ENCODE measurements at regions not wholly inside any gene's neighbourhood (a gene's known extent, or its start where the extent isn't known, plus 50 kb on each side); places are given as distances from the start of the nearest gene placed in this dataset.
A peak's percentile ranks its signal among the peaks of the same experiment; 100 is the strongest.

- Histone ChIP-seq H3K4me1 (ENCODE audit: control insufficient read depth, insufficient read depth, low read length) (no peaks in the 10 kb centered on the region), H3K9me3 (ENCODE audit: control insufficient read depth in 2 of 2, low read length in 2 of 2) (no peaks in the 10 kb centered on the region), H3K27me3 (ENCODE audit: control insufficient read depth in 1 of 2, insufficient read depth in 2 of 2, low read length in 2 of 2) (peaks cover 0 to 5% of the 10 kb centered on the region in 2 donors), H3K27ac (ENCODE audit: low read length) (no peak overlapping the region), H3K36me3 (ENCODE audit: control insufficient read depth in 2 of 2, insufficient read depth in 2 of 2, low read length in 2 of 2) (no peaks in the 10 kb centered on the region), H3K9ac (ENCODE audit: low read length in 2 of 2) (no peak overlapping the region), H3K4me3 (ENCODE audit: low read length in 2 of 2) (no peak overlapping the region)
Measured at GRCh38 chr16:49216593-49216992, 65.0 kb downstream of the CBLN1 start.

GRCh38 chr16:49213594-49213993 lies 68.0 kb downstream of the CBLN1 start:
- Histone ChIP-seq H3K27ac (ENCODE audit: low read length) (no peak overlapping the region), H3K4me1 (ENCODE audit: control insufficient read depth, insufficient read depth, low read length) (no peaks in the 10 kb centered on the region), H3K36me3 (ENCODE audit: control insufficient read depth in 2 of 2, insufficient read depth in 2 of 2, low read length in 2 of 2) (no peaks in the 10 kb centered on the region), H3K9me3 (ENCODE audit: control insufficient read depth in 2 of 2, low read length in 2 of 2) (no peaks in the 10 kb centered on the region), H3K9ac (ENCODE audit: low read length in 2 of 2) (no peak overlapping the region), H3K27me3 (ENCODE audit: control insufficient read depth in 1 of 2, insufficient read depth in 2 of 2, low read length in 2 of 2) (peaks cover 0 to 2% of the 10 kb centered on the region in 2 donors), H3K4me3 (ENCODE audit: low read length in 2 of 2) (no peak overlapping the region)

- Histone ChIP-seq H3K9me3 (ENCODE audit: control insufficient read depth in 2 of 2, low read length in 2 of 2) (no peaks in the 10 kb centered on the region), H3K4me1 (ENCODE audit: control insufficient read depth, insufficient read depth, low read length) (no peaks in the 10 kb centered on the region), H3K9ac (ENCODE audit: low read length in 2 of 2) (no peak overlapping the region), H3K27me3 (ENCODE audit: control insufficient read depth in 1 of 2, insufficient read depth in 2 of 2, low read length in 2 of 2) (peaks cover 0 to 4% of the 10 kb centered on the region in 2 donors), H3K36me3 (ENCODE audit: control insufficient read depth in 2 of 2, insufficient read depth in 2 of 2, low read length in 2 of 2) (no peaks in the 10 kb centered on the region), H3K27ac (ENCODE audit: low read length) (no peak overlapping the region), H3K4me3 (ENCODE audit: low read length in 2 of 2) (no peak overlapping the region)
Measured at GRCh38 chr16:49204191-49204590, 77.4 kb downstream of the CBLN1 start.

- Histone ChIP-seq H3K4me1 (ENCODE audit: control insufficient read depth, insufficient read depth, low read length) (no peaks in the 10 kb centered on the region), H3K9me3 (ENCODE audit: control insufficient read depth in 2 of 2, low read length in 2 of 2) (no peaks in the 10 kb centered on the region), H3K27ac (ENCODE audit: low read length) (no peak overlapping the region), H3K9ac (ENCODE audit: low read length in 2 of 2) (no peak overlapping the region), H3K36me3 (ENCODE audit: control insufficient read depth in 2 of 2, insufficient read depth in 2 of 2, low read length in 2 of 2) (no peaks in the 10 kb centered on the region), H3K4me3 (ENCODE audit: low read length in 2 of 2) (no peak overlapping the region), H3K27me3 (ENCODE audit: control insufficient read depth in 1 of 2, insufficient read depth in 2 of 2, low read length in 2 of 2) (peaks cover 0 to 4% of the 10 kb centered on the region in 2 donors)
Measured at GRCh38 chr16:49203361-49203760, 78.3 kb downstream of the CBLN1 start.

- Histone ChIP-seq H3K4me3 (ENCODE audit: low read length in 2 of 2) (no peak overlapping the region), H3K36me3 (ENCODE audit: control insufficient read depth in 2 of 2, insufficient read depth in 2 of 2, low read length in 2 of 2) (no peaks in the 10 kb centered on the region), H3K27ac (ENCODE audit: low read length) (no peak overlapping the region), H3K27me3 (ENCODE audit: control insufficient read depth in 1 of 2, insufficient read depth in 2 of 2, low read length in 2 of 2) (peaks cover 0 to 4% of the 10 kb centered on the region in 2 donors), H3K4me1 (ENCODE audit: control insufficient read depth, insufficient read depth, low read length) (no peaks in the 10 kb centered on the region), H3K9ac (ENCODE audit: low read length in 2 of 2) (no peak overlapping the region), H3K9me3 (ENCODE audit: control insufficient read depth in 2 of 2, low read length in 2 of 2) (no peaks in the 10 kb centered on the region)
Measured at GRCh38 chr16:49201118-49201517, 80.5 kb downstream of the CBLN1 start.

- no peak overlapping the region for H3K4me3 ChIP-seq (ENCODE audit: low read length in 2 of 2)
- H3K9ac ChIP-seq (ENCODE audit: low read length in 2 of 2): no peak overlapping the region
- no peaks in the 10 kb centered on the region for H3K4me1 ChIP-seq (ENCODE audit: control insufficient read depth, insufficient read depth, low read length)
- no peaks in the 10 kb centered on the region for H3K9me3 ChIP-seq (ENCODE audit: control insufficient read depth in 2 of 2, low read length in 2 of 2)
- no peaks in the 10 kb centered on the region for H3K36me3 ChIP-seq (ENCODE audit: control insufficient read depth in 2 of 2, insufficient read depth in 2 of 2, low read length in 2 of 2)
- H3K27ac ChIP-seq (ENCODE audit: low read length): no peak overlapping the region
- H3K27me3 ChIP-seq (ENCODE audit: control insufficient read depth in 1 of 2, insufficient read depth in 2 of 2, low read length in 2 of 2): peaks cover 0 to 4% of the 10 kb centered on the region in 2 donors
Measured at GRCh38 chr16:49200223-49200820, 81.3 kb downstream of the CBLN1 start.

GRCh38 chr16:49195237-49195548 lies 86.4 kb downstream of the CBLN1 start:
- Histone ChIP-seq H3K9ac (ENCODE audit: low read length in 2 of 2) (no peak overlapping the region), H3K9me3 (ENCODE audit: control insufficient read depth in 2 of 2, low read length in 2 of 2) (no peaks in the 10 kb centered on the region), H3K4me1 (ENCODE audit: control insufficient read depth, insufficient read depth, low read length) (no peaks in the 10 kb centered on the region), H3K27me3 (ENCODE audit: control insufficient read depth in 1 of 2, insufficient read depth in 2 of 2, low read length in 2 of 2) (no peaks in the 10 kb centered on the region), H3K36me3 (ENCODE audit: control insufficient read depth in 2 of 2, insufficient read depth in 2 of 2, low read length in 2 of 2) (no peaks in the 10 kb centered on the region), H3K27ac (ENCODE audit: low read length) (peak overlapping the region; percentile 11), H3K4me3 (ENCODE audit: low read length in 2 of 2) (no peak overlapping the region)

- H3K27ac ChIP-seq (ENCODE audit: low read length): peak overlapping the region; percentile 11
- no peaks in the 10 kb centered on the region for H3K27me3 ChIP-seq (ENCODE audit: control insufficient read depth in 1 of 2, insufficient read depth in 2 of 2, low read length in 2 of 2)
- no peaks in the 10 kb centered on the region for H3K36me3 ChIP-seq (ENCODE audit: control insufficient read depth in 2 of 2, insufficient read depth in 2 of 2, low read length in 2 of 2)
- no peak overlapping the region for H3K9ac ChIP-seq (ENCODE audit: low read length in 2 of 2)
- H3K4me3 ChIP-seq (ENCODE audit: low read length in 2 of 2): no peak overlapping the region
- no peaks in the 10 kb centered on the region for H3K9me3 ChIP-seq (ENCODE audit: control insufficient read depth in 2 of 2, low read length in 2 of 2)
- no peaks in the 10 kb centered on the region for H3K4me1 ChIP-seq (ENCODE audit: control insufficient read depth, insufficient read depth, low read length)
Measured at GRCh38 chr16:49194537-49195236, 87.0 kb downstream of the CBLN1 start.

GRCh38 chr16:49193596-49193995 lies 88.0 kb downstream of the CBLN1 start:
- Histone ChIP-seq H3K27me3 (ENCODE audit: control insufficient read depth in 1 of 2, insufficient read depth in 2 of 2, low read length in 2 of 2) (no peaks in the 10 kb centered on the region), H3K9me3 (ENCODE audit: control insufficient read depth in 2 of 2, low read length in 2 of 2) (peaks cover 0 to 4% of the 10 kb centered on the region in 2 donors), H3K27ac (ENCODE audit: low read length) (no peak overlapping the region), H3K36me3 (ENCODE audit: control insufficient read depth in 2 of 2, insufficient read depth in 2 of 2, low read length in 2 of 2) (no peaks in the 10 kb centered on the region), H3K4me3 (ENCODE audit: low read length in 2 of 2) (no peak overlapping the region), H3K9ac (ENCODE audit: low read length in 2 of 2) (no peak overlapping the region), H3K4me1 (ENCODE audit: control insufficient read depth, insufficient read depth, low read length) (no peaks in the 10 kb centered on the region)

- Histone ChIP-seq H3K4me3 (ENCODE audit: low read length in 2 of 2) (no peak overlapping the region), H3K36me3 (ENCODE audit: control insufficient read depth in 2 of 2, insufficient read depth in 2 of 2, low read length in 2 of 2) (no peaks in the 10 kb centered on the region), H3K4me1 (ENCODE audit: control insufficient read depth, insufficient read depth, low read length) (no peaks in the 10 kb centered on the region), H3K27ac (ENCODE audit: low read length) (no peak overlapping the region), H3K27me3 (ENCODE audit: control insufficient read depth in 1 of 2, insufficient read depth in 2 of 2, low read length in 2 of 2) (no peaks in the 10 kb centered on the region), H3K9ac (ENCODE audit: low read length in 2 of 2) (no peak overlapping the region), H3K9me3 (ENCODE audit: control insufficient read depth in 2 of 2, low read length in 2 of 2) (peaks cover 0 to 9% of the 10 kb centered on the region in 2 donors)
Measured at GRCh38 chr16:49189286-49189685, 92.4 kb downstream of the CBLN1 start.

- H3K9me3 ChIP-seq (ENCODE audit: control insufficient read depth in 2 of 2, low read length in 2 of 2): peaks cover 0 to 5% of the 10 kb centered on the region in 2 donors
- no peak overlapping the region for H3K4me3 ChIP-seq (ENCODE audit: low read length in 2 of 2)
- no peak overlapping the region for H3K9ac ChIP-seq (ENCODE audit: low read length in 2 of 2)
- no peaks in the 10 kb centered on the region for H3K36me3 ChIP-seq (ENCODE audit: control insufficient read depth in 2 of 2, insufficient read depth in 2 of 2, low read length in 2 of 2)
- H3K27ac ChIP-seq (ENCODE audit: low read length): no peak overlapping the region
- H3K4me1 ChIP-seq (ENCODE audit: control insufficient read depth, insufficient read depth, low read length): no peaks in the 10 kb centered on the region
- peaks cover 0 to 2% of the 10 kb centered on the region in 2 donors for H3K27me3 ChIP-seq (ENCODE audit: control insufficient read depth in 1 of 2, insufficient read depth in 2 of 2, low read length in 2 of 2)
Measured at GRCh38 chr16:49183911-49184310, 97.7 kb downstream of the CBLN1 start.

Measured in stomach smooth muscle (tissue), 2 donors.